SK-N-SH treated with all-trans-retinoic acid at 6 μM for 48 hours (cell line): ENCODE measurements at regions not wholly inside any gene's neighbourhood (a gene's known extent, or its start where the extent isn't known, plus 50 kb on each side); places are given as distances from the start of the nearest gene placed in this dataset.

Experiments used
- CREB5 ChIP-seq: fragments of 250-450 bp; sonication (Bioruptor Pico); IDR thresholded peaks from 2 replicates; pipeline ENCODE4 v1.5.1; 2020; ENCODE audit warnings: low read depth, mild to moderate bottlenecking, moderate library complexity
- CSDC2 ChIP-seq: fragments of 250-450 bp; sonication (Bioruptor Pico); IDR thresholded peaks from 2 replicates; pipeline ENCODE4 v1.5.0; 2020; ENCODE audit warnings: mild to moderate bottlenecking, moderate library complexity
- PATZ1 ChIP-seq: fragments of 250-450 bp; sonication (Bioruptor Pico); IDR thresholded peaks from 2 replicates; pipeline ENCODE4 v1.8.0; 2020; ENCODE audit warnings: mild to moderate bottlenecking, moderate library complexity, borderline replicate concordance
- PPARA ChIP-seq: fragments of 250-450 bp; sonication (Bioruptor Pico); IDR thresholded peaks from 2 replicates; pipeline ENCODE4 v1.5.0; 2020; ENCODE audit warnings: mild to moderate bottlenecking, borderline replicate concordance
- TCF4 ChIP-seq: fragments of 250-450 bp; sonication (Bioruptor Pico); IDR thresholded peaks from 2 replicates; pipeline ENCODE4 v1.8.0; 2021; ENCODE audit warnings: mild to moderate bottlenecking, moderate library complexity, borderline replicate concordance
- ZFP3 ChIP-seq: fragments of 250-450 bp; sonication (Bioruptor Pico); IDR thresholded peaks from 2 replicates; pipeline ENCODE4 v1.5.0; 2020; ENCODE audit warnings: mild to moderate bottlenecking, moderate library complexity
- ZNF565 ChIP-seq: fragments of 450-650 bp; formaldehyde crosslinking; conservative IDR thresholded peaks from 2 replicates; pipeline ENCODE4 v1.5.0; 2020; ENCODE audit warnings: low read depth, mild to moderate bottlenecking, moderate library complexity

- TF ChIP-seq ZFP3 (CRISPR knock-in tag) (no peak), CSDC2 (CRISPR knock-in tag) (no peak), PPARA (CRISPR knock-in tag) (no peak), ZNF565 (CRISPR knock-in tag) (no peak), CREB5 (CRISPR knock-in tag) (no peak), PATZ1 (CRISPR knock-in tag) (no peak), TCF4 (no peak)
Measured at GRCh38 chr6:92184933-92185332, 1234.4 kb downstream of the EPHA7 start.
